ENCODE measurements at regions not wholly inside any gene's neighbourhood (a gene's known extent, or its start where the extent isn't known, plus 50 kb on each side); places are given as distances from the start of the nearest gene placed in this dataset.

DNA sequence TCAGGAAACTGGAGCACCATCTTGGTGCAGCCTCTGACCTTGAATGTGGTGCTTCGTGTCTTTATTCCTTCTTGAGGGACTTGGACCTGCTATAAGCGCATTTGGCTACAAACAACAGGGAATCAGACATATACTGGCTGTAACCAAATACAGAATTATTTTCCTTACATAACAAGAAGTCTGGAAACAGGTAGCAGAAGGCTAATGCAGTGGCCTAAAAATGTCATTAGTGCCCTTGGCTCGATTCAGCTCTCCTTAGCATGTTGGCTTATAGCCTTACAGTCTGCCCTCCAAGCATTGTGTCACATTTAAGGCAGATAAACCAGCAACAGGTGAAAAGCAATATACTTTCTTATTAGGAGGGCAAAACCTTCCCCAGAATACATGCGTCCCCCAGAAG lies 655.4 kb downstream of the XIRP2 start:
- no peak for ATAC-seq
- no peak for DNase-seq (ENCODE audit: low spot score)

DNA sequence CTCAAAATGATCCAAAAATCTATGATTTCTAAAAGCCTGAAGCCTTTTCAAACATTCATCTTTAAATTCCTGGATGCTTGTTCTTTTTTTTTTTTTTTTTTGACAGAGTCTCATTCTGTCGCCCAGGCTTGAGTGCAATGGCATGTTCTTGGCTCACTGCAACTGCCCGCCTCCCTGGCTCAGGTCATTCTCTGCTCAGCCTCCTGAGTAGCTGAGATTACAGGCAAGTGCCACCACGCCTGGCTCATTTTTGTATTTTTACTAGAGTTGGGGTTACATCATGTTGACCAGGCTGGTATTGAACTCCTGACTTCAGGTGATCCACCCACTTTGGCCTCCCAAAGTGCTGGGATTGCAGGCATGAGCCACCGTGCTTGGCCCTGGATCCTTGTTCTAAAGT lies 649.5 kb downstream of the XIRP2 start:
- no peak for ATAC-seq
- DNase-seq (ENCODE audit: low spot score), result no peak

DNA sequence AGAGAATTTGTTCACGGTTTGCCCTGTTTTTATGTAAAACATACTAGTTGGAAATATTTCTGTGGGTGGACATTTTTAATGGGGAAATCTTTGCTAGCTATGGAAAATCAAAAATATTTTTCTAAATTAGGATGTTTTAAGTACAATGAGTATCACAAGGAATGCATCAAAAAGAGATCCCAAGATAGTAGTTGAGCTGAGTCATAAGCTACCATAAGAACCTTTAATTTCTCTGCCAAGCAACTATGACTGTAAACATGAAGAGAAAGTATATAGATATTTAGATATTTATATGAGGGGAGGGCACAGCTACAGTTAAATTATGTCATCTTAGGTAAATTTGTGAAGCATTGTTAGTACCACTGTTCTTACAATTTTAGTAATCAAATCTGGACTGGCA lies 646.2 kb downstream of the XIRP2 start:
- DNase-seq (ENCODE audit: low spot score), result no peak

DNA sequence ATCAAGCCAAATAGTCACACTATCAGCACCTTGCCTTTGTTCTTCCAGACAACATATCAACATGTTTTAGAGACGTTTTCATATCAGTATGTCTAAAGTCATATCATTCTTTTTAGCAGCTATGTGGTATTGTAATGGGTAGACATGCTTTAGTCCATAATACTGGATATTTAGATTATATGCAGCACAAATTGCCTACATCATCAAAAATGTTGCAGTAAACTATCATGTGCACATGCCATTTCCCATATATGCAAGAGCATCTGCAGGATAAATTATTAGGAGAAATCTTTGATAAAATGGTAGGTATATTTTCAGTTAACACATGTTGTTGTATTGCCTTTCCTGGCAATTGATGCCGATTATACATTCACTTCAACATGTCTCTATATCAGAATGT lies 636.5 kb downstream of the XIRP2 start:
- no peak for DNase-seq (ENCODE audit: low spot score)
- ATAC-seq, result no peak

More for the DNA sequence above, 646.2 kb downstream of the XIRP2 start:
- ATAC-seq, result no peak

DNA sequence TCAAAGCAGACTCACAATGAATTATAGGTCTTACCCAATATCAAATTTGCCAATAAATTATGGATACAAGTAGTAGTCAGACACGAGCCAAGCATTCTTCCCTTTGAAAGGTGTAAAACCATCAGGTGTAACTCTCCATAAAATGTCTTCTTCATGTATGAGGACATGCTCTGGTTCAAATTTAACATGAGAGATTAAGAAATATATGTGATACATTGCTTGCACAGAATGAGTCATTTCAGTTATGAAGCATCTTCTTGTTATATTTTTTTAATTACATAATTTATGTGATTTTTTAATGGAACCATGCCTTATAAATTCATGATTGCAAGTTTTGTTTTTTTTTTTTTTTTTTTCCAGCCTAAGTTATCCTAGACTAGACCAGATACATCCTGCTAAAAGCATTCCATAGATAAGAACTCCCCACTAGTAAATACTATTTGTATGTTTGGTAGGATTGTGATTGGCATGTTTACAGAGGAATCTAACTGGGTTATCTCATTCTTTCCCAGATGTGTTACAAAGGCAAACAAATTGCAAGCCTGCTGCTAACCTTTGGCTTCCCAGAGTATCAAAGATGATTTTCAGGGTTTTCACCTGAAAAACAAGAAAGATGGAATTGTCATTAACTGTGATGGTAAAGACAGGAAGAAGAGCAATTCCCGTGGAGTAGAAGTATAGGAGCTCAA lies 621.9 kb downstream of the XIRP2 start:
- DNase-seq (ENCODE audit: low spot score) (no peak), ATAC-seq (no peak)

DNA sequence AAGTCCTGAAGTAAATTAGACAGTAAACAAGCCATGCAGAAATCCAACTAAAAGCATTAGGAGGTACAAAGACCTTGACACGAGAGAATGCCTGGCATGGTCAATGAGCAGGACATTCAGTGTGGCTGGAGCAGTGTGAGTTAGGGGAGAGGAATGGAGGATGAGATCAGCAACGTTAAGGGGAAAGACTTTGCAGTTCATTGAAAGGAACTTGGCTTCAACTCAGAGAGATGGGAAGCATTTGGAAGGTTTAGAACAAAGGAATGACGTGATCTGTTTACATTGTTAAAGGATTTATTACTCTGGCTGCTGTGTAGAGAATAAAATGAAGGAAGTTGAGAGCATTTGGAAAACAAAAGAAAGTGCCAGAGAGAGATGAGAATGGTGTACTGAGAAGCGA lies 621.3 kb downstream of the XIRP2 start:
- ATAC-seq (no peak), DNase-seq (ENCODE audit: low spot score) (no peak)

DNA sequence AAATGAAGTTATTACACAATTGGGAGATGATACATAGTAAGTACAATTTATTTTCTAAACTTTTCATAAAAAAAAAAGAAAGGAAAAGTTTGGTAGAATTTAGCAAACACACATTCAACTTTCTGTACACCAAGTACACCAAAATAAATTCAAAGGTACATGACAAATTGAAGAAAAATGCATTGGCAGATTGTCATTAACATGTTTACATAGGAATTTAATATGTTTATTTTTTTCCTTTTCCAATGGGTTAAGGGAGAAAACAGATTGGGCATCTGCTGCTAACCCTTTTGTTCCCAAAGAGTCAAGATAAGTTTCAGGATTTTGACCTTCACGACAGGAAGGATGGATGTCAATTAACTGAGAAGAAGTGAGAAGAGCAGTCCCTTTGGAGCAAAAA lies 620.4 kb downstream of the XIRP2 start:
- no peak for DNase-seq (ENCODE audit: low spot score)
- no peak for ATAC-seq

DNA sequence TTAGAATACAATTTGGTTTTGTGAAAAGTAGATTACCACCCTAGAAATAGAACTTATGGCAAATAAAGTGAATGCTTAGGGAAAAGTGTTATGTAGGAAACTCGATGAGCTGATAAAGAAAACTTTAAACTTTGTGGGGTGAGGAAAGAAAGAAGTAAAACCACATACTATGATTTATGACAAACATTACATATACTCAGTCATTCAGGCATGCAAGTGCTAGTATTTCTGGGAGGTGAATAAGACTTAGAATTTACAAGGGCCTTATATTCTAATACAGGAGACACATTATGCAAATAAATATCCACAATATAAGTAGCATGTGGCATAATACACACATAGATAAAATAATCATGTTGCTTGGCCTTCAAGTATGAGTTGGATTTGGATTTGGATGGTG lies 618.1 kb downstream of the XIRP2 start:
- DNase-seq (ENCODE audit: low spot score) (no peak), ATAC-seq (no peak)

DNA sequence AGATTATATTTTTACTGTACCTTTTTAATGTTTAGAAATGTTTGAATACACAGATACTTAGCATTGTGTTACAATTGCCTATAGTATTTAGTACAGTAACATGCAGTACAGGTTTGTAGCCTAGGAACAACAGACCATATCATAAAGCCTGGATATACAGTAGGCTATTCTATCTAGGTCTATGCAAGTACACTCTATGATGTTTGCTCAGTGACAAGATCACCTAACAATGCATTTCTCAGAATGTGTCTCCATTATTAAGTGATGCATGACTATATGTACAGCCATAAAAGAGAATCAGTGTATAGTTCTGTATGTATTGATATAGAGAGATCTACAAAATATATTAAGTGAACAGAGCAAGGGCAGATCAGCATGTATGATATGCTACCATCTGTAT lies 616.4 kb downstream of the XIRP2 start:
- DNase-seq (ENCODE audit: low spot score) (no peak), ATAC-seq (no peak)

DNA sequence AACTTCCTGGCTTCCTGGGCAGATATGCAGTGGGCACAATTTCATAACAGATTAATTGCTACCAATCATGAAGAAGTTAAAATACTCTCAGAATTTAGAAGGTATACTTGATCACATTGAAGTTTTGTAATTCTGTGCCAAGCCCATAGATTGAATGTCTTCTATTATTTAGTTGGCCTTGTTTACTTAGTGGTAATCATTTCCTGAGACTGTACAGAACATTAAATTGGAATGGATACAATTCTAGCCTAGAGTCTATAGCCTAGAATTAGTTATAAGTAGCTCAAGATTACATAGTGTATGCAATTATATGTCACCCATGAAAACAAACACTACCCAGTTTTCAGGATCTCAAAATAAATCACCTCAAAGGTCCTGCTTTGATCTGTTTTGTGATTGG lies 615.8 kb downstream of the XIRP2 start:
- ATAC-seq (no peak), DNase-seq (ENCODE audit: low spot score) (no peak)

DNA sequence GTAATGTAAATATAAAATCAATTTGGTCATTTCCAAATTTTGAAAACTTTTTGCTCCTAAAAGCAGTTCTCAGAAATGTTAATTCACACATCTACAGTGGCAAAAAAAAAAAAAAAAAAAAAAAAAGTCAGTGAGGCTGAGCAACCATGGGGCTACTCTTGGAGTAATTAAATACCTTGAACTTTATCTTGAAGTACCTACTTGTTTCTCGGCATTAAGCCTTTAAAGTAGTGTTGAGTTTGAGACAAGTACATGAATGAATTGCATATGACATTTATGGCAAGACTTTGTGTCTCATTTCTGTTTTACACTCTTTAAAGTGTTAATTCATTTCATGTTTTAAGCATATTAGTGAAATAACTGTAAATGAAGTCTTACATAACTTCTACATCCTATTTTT lies 613.3 kb downstream of the XIRP2 start:
- DNase-seq (ENCODE audit: low spot score), result no peak
- ATAC-seq, result no peak

DNA sequence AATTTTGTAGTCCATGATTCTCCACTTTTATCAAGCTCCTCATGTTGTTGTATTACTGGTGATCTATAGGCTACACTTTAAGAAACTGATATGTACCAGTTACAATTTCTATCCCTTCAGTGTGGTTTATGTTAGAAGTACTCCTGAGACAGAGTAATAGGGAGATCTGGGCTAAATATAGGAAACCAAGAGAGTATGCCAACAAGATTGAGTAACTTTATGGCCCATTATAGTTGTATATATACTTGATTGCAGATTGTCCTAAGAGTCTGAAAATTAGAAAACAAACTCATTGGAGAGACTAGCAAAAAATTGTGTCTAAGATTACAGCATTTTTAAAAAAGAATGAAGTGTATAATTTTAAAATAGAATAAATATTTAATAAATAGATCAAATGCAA lies 605.6 kb downstream of the XIRP2 start:
- no peak for ATAC-seq
- DNase-seq (ENCODE audit: low spot score), result no peak

DNA sequence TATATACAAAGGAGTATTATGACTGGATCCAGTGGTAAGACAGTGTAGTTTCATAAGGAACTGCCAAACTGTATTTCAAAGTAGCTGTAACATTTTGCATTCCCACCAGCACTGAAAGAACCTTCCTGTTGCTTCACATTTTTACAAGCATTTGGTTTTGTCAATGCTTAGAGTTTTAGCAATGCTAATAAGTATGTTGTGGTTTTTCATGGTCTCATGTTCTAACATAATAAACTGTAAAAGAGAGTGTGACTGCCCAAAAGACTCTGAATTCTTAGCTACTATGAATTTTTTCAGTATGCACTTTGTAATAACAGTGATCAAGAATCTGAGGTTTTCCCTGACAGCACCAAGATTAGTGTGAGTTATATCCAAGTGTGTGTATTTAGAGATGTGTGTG lies 604.2 kb downstream of the XIRP2 start:
- no peak for ATAC-seq
- no peak for DNase-seq (ENCODE audit: low spot score)

DNA sequence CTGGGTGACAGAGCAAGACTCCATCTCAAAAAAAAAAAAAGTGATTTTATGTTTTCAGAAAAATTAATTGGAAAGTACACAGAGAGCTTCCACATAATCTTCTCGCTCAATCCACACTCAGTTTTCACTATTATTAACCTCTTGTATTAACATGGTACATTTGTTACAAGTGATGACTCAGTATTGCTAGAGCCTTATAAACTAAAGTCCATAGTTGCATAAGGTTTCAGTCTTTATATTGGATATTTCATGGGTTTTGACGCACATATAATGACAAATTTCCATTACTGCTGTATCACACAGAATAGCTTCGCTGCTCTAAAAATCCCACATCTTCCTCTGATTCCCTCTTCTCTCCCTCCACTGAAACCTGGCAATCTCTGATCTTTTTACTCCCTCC lies 603.5 kb downstream of the XIRP2 start:
- no peak for DNase-seq (ENCODE audit: low spot score)
- no peak for ATAC-seq

DNA sequence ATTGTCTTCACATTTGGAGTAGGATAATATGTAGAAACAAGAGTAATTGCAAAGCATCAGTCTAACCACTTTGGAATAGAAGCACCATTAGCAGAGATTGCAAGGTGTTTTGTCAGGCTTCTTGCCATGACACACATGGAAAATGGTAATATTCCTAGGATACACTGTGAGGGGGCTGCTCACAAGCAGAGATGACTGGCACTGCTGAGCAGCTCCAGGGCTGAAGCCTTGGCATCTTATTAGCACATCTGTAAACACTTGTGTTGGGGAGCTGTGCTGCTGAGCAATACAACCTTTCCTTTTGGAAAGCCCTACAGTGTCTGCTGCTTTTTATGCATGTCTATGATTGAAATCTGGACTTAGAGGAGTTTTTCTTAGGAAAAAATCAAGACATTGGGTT lies 602.2 kb downstream of the XIRP2 start:
- ATAC-seq (no peak), DNase-seq (ENCODE audit: low spot score) (no peak)

DNA sequence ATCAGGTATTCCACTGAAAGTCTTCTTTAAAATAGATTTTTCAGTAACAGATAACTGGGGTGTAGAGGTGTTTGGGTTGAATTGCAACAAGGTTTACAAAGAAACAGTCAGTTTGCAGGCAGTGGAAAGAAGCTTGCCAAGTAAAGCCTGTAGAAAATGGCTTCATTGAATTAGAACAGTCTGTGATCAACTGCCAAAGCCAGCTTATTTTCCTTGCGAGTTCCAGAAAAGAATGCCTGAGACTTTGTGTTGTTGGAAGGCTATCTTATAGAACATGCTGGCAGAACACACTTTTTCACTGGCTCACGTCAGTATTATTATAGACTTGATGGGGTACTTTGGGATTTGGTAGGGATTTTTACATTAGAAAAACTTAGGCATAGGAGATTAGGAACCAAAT lies 601.0 kb downstream of the XIRP2 start:
- DNase-seq (ENCODE audit: low spot score), result no peak
- ATAC-seq, result no peak

DNA sequence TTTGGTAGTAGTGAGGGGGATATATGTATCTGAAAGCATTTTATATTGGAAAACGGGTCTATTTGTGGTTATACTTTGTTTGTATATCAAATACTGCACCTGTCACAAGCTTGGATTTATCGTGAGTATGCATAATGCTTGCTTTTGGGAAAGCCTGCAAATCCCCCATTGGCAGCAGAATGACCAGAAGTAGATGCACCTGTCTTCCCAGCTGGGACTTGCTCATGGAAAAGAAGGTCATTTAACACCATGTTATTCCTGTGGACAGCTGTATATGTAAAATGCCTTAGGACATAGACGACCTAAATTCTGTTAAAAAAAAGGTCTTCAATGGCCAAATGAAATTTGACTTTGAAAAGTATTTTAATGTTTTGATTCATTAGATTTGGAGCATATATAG lies 599.4 kb downstream of the XIRP2 start:
- ATAC-seq (no peak), DNase-seq (ENCODE audit: low spot score) (no peak)

DNA sequence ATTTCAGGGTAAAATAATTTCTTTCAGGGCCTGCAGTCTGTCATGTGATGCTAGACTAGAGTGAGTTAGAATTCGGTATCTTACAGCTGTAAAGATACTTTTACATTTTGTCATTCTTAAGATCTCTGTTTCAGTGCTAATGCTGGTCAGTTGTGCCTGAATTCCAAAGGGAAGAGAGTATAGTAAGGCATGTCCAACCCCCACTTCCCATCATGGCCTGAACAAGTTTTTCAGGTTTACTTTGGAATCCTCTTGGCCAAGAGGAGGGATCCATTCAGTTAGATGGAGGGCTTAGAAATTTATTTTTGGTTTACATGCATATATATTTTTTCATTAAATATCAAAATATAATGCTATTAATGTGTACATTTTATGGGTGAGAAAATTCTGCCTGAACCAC lies 596.6 kb downstream of the XIRP2 start:
- ATAC-seq (no peak), DNase-seq (ENCODE audit: low spot score) (no peak)

DNA sequence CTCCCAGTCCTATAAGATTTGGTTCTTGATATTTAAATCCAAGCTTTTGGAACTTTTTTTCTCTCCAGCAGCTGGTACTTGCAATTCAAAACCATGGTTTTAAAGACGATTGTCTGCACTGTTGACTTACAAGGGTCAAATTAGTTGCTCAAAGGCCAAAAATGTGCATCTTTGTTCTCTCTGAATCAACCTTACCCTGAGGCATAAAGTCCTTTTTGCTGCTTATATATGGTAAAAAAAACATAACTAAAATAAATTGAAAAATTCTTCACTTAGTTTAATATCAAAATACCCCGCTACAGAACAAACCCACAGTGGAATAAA lies 592.7 kb downstream of the XIRP2 start:
- ATAC-seq (no peak), DNase-seq (ENCODE audit: low spot score) (no peak)

DNA sequence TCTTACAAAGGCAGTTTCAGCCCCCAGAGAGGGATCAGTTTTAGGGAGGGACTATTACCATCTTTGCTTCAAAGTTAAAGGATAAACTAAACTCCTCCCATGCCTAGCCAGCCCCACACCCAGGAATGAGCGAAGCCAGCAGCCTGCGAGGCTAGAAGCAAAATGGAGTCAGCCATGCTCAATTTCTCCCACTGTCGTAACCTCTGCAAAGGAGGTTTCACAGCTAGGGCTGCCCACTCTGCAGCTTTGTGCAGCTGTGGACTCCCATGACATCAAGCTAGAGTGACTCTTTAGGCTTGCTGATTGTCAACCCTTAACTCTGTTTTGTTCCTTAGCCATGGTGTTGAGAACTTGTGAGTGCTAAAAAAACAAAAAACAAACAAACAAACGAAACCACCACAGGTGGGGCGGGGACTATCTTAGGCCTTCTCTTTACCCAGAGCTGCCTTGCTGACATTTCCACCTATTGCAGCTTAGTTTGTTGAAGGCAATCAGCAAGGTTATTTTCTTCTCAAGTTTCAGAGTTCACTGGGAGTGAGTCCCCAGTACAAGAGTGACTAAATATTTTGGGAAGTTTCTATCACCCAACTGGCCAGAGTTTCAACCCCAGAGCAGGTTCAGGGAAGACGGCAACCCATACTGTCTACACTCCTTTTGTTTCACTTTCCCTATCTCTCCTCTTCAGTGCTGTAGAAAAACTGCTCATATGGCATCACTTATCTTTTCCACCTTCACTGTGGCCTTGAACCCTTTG lies 592.1 kb downstream of the XIRP2 start:
- ATAC-seq (peak; percentile 27), DNase-seq (ENCODE audit: low spot score) (no peak)

DNA sequence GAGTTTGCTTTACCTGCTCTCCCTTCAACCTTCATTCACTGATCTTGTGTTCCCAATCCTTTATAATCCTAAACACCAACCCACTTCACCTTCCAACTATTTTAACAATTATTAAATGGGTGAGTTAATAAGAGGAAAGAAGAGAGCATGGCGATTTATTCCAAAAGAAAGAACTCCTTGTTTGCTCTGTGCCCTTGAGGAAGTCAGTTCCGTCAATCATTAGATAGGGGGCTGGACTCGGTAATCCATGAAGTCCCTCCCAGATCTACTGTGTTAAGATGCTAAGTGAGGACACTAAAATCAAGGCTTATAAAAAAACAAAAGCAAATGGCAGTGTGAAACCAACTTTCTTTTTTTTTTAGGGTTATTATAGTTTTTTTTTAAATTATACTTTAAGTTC lies 589.9 kb downstream of the XIRP2 start:
- no peak for ATAC-seq
- no peak for DNase-seq (ENCODE audit: low spot score)

DNA sequence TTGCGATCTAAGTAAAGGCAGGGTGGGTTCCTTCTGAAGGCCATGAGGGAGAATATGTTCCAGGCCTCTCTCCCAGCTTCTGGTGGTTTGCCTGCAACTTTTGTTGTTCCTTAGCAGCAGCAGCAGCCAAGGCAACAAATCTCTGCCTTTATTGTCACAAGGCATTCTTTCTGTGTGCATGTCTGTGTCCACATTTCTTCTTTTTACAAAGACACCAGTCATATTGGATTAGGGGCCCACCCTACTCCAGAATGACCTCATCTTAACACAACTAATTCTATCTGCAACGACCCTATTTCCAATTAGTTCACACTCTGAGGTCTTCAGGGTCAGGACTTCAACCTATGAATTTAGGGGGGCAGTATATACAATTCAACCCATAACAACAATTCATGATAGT lies 587.5 kb downstream of the XIRP2 start:
- no peak for ATAC-seq
- DNase-seq (ENCODE audit: low spot score), result no peak

DNA sequence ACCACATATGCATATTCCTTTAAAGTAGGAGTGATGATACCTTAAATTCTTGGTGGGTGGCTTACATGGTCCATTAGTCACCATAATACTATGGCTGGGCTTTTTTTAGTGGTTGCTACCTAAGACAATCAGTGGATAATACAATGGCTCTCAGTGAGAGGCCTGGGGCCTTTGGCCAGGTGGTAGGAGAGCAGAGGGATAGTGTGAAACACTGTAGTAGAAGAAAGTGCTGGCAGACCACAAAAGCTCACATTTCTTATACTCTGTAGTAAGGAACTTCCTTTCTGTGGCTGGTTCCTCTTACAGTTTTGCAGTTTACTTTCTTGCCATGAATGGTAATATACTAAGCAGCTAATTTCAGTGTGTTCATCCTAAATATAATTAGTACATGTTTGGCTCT lies 583.5 kb downstream of the XIRP2 start:
- no peak for DNase-seq (ENCODE audit: low spot score)
- ATAC-seq, result no peak
